Body of pancreas (tissue), 4 donors: ENCODE measurements at regions not wholly inside any gene's neighbourhood (a gene's known extent, or its start where the extent isn't known, plus 50 kb on each side); places are given as distances from the start of the nearest gene placed in this dataset.

Experiments
- POLR2A ChIP-seq, 3 donors: fragments of 450-650 bp; IDR thresholded peaks; one replicate each; pipeline ENCODE4 v1.6.1; 2016; ENCODE audit warnings: antibody characterized with exemption in 3 of 3, mild to moderate bottlenecking in 2 of 3
- TF ChIP-seq, protein P1 (sequence below), 7 experiments: fragments of 450-650 bp in 4 of 7; fragments of 200-600 bp in 3 of 7; sonication (generic) in 3 of 7; IDR thresholded peaks; one replicate each; pipeline ENCODE4 v1.5.1; 2016 to 2019; ENCODE audit warnings: antibody characterized with exemption in 7 of 7

GRCh38 chr3:110614186-110614585 lies 457.4 kb upstream of the NECTIN3 start:
- TF ChIP-seq, protein P1, sequence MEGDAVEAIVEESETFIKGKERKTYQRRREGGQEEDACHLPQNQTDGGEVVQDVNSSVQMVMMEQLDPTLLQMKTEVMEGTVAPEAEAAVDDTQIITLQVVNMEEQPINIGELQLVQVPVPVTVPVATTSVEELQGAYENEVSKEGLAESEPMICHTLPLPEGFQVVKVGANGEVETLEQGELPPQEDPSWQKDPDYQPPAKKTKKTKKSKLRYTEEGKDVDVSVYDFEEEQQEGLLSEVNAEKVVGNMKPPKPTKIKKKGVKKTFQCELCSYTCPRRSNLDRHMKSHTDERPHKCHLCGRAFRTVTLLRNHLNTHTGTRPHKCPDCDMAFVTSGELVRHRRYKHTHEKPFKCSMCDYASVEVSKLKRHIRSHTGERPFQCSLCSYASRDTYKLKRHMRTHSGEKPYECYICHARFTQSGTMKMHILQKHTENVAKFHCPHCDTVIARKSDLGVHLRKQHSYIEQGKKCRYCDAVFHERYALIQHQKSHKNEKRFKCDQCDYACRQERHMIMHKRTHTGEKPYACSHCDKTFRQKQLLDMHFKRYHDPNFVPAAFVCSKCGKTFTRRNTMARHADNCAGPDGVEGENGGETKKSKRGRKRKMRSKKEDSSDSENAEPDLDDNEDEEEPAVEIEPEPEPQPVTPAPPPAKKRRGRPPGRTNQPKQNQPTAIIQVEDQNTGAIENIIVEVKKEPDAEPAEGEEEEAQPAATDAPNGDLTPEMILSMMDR (IDR thresholded peaks at IDR 0.05), result no peak
- TF ChIP-seq POLR2A (IDR thresholded peaks at IDR 0.05), result no peak
